GM18517 (cell line): ENCODE measurements at regions not wholly inside any gene's neighbourhood (a gene's known extent, or its start where the extent isn't known, plus 50 kb on each side); places are given as distances from the start of the nearest gene placed in this dataset.
A peak's percentile ranks its signal among the peaks of the same experiment; 100 is the strongest.

Source experiments
- ATAC-seq: cut with Tn5 transposase; IDR thresholded peaks from one replicate; pipeline ENCODE4 v1.9.1; 2021; ENCODE audit warnings: mild to moderate bottlenecking, moderate library complexity; ENCODE audit not compliant: unreplicated experiment

DNA sequence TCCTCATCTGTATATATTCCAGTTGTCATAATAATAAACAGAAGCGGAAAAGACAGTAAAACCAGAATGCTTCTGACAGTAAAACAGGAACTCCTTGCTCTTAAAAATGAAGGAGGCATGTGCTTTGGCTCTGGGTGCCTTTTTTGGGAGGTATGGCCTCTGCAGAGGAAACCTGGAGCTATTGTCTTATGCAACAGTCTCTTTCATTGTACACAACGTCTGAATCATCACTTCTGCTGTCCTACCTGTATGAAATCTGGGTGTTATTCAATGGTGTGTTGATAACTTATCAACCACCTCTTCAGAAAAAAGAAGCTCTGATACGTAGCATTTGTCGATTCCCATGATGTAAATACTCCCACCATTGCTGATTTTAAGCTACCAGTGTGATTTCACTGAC, 64.8 kb downstream of the CDCA7 start:
- no peak for ATAC-seq

DNA sequence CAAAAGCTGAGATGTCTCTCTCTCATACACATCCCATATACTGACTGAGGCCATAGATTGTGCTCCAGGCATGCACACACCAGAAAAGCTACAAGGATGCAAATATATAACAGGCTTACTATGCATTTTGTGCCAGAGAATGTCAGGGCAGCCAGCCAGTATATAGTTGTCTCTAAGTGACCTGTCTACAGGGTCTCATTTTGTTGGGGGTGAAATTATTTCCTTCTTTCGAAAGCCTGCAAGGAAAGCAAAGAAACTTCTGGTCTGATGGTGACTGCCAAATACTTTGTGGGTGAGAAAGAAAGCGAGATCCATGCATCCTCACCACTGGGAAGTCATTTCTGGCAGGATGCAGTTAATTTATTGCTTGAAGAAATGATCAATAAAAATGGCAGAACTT, 70.2 kb downstream of the CDCA7 start:
- no peak for ATAC-seq

DNA sequence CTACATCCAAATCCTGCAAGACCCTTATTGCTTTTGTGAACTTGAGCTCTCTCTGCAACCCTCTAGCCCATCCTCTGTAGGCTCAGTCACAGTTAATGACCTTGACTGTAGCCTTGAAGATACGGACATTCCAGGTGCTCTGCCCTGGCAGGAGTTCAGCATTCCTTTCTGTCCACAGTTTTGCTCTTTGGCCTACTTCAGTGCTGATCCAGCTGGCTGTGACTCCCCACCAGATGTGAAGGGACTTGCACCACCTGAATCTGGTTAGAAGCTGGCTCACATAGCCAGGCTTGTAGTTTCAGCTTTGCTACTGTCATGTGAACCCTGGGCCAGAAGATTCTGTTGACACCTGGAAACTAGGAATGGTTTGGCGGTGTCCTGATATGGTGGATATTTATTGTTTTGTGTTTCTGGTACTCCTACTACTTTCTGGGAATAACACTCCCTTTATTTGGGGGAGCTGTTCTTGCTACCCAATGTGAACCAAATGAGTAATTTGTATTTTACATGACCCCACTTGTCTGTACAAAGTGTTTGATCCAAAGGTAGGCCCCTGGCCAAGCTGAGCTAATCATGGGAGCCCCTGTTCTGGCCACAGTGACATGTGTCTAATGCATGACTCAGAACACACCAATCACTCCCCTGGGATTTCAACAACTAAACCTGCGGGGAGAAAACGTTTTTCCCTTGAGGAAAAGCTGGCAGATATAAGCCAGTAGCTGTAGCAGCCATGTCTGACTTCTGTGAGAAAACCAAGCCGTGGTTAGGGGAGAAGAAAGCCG, 73.4 kb downstream of the CDCA7 start:
- ATAC-seq = no peak

DNA sequence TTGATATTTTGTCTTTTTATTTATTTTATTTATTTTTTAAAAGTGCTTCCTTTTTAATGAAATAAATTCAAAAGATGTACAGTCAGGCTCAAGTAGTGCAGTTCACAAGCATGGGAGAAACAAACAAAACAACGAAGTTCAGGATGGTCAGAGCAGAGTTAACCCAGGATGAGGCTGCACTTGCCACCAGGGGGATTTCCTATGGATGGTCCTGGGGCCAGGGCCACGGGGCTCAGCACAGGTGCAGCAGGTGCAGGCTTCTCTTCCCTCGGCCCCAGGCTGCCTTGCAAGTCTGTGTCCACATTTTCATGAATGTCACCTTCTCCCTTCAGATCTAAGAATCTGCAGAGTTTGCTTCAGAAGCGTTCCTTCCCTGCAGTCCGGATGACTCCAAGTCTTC, 76.5 kb downstream of the CDCA7 start:
- no peak for ATAC-seq

DNA sequence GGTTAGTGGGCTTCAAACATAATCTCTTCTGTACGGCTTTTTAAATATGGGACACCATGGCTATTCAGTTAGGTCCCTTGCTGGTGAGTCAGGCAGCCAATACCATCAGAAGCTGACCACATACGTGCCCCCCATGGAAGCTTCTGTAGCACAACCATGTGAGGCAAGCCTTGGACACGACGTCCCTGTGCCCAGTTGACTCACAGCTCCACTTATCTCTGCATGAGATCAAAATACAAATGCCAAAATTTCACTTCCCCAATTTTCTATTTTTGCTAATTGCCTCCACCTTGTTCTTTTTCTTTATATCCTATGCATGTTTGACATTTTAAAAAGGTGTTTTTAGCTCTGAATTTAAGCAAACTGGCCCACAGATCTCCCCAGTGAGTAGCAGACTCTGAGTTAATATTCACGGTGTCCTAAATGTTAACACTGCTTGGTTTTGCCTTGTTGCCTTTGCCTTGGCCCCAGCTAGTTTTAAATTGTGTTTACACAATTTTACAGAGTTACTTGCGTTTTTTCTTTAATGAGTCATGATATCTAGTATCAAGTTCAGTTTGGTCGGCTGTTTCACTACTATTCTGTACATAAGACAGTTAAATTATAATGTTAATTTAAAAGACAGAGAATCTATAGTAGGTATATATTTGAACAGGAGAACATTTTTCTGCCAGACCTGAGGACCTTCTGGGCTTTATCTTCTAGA, 77.5 kb downstream of the CDCA7 start:
- no peak for ATAC-seq

DNA sequence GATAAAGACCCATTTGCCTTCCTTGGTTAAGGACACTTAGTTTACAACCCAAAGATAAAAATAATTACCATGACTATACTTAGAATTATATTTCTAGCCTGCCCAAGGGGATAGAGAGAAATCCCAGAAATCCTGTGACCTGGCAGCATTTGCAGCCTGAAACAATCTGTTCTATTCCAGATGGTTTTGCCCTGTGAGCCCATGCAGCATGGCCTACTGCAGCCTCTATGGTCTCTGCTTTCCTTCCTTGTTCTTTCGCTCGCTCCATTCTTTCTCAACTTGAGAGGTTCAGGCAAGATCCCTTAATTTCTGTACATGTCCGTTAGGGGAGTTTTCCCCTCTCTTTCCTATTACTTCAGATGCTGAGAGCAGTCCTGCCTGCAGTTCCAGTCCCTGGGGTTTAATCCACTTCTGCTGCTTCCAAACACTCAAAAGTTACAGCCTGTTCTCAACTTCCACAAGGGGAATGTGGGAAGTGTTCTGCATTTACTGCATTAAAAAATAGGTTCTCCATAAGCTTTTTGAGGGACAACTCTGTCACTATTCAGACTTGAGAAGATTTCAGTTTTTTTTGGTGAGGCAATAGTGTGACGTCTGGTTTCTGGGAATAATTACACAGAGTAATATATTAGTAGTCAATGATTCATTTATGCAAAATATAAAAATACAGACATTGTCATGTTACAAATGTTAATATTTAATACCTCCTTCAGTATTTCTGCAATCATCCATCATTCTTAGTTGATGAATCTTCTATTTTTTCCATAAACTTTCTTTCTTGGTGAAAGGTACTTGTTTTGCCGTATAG, 80.3 kb downstream of the CDCA7 start:
- ATAC-seq = no peak

DNA sequence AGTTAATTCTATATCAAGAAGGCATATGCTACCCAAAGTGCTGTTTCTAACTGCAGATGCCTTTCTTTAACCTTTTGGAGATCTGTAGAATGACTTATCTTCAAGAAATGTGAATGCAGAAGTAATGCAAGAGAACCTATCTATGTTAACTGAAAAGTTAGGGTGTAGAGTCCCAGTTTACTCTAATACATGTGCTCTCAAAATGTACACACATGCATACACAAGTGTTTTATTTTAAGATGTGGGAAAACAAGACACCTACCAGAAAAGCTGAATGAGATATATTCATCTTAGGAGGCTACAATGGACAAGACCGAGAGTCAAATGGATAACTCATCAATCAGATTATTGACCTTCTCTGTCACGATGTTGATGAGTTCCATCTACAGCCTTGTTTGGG, 80.9 kb downstream of the CDCA7 start:
- ATAC-seq = no peak

DNA sequence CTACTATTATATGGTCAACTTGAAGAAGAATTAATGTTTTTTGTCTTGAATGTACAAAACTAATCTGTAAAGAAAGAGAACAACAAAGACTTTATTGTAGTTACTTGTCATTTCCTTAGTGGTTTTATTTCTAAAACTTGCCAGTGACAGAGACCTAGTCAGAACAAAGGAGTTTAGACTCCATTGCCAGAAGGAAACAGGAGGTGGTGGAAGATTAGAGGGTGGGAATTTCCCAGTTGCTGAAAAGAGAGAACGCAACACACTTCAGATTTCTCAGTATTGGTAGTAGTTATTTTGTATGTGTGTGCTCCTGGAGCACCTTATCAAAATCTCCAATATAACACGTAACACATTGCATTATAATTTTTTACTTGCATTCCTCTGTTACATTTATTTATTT, 81.4 kb downstream of the CDCA7 start:
- no peak for ATAC-seq

DNA sequence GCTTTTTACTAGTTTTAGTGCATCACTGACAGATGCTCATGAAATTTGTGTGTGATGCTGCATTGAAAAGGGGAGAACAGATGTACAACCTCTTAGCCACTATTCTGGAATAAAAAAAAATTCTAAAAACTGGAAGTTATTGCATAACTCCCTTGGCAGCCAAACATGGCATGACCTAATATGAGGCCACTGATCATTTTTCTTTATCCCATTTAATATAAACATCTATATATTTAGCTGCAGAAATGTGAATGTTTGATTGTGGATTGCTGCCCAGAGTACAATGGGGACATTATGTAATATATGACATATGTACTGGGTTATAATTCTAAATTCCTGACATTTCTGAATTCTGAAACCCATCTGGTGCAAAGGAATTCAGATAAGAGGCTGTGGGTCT, 86.5 kb downstream of the CDCA7 start:
- ATAC-seq = no peak

DNA sequence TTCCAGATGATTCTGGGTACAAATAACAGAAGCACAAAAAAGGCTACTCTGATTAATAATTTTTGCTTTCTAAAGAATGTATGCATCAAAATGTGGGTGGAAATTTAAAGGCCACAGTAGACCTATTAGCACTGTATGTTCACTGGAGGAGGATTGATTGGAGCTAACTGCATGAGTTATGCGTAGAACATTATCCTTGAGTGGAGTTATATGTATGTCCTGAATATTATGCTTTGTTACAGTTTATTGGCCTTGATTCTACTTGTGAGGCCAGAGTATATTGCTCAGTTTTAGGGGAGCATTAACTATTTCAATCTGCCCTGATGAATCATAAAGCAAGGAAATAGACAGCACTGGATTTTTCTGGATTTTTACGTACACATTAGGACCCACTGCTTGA, 87.9 kb downstream of the CDCA7 start:
- ATAC-seq = no peak

DNA sequence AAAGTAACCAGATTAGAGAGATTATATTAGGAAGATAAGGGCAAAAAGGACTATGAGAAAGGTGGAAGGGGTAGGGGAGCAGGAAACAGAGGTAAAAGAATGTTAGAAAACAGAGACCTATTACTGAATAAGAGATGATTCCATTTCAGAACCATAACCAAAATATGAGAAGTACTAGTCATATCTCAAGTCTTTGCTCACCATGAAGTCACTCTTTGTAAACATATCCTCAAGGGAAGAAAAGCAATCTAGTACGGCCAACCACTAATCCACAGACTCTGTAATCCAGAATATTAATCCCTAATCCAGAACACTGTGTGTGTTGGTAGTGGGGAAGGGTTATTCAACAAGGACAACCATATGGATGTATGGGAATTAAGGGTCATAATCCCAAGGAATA, 92.0 kb downstream of the CDCA7 start:
- no peak for ATAC-seq

DNA sequence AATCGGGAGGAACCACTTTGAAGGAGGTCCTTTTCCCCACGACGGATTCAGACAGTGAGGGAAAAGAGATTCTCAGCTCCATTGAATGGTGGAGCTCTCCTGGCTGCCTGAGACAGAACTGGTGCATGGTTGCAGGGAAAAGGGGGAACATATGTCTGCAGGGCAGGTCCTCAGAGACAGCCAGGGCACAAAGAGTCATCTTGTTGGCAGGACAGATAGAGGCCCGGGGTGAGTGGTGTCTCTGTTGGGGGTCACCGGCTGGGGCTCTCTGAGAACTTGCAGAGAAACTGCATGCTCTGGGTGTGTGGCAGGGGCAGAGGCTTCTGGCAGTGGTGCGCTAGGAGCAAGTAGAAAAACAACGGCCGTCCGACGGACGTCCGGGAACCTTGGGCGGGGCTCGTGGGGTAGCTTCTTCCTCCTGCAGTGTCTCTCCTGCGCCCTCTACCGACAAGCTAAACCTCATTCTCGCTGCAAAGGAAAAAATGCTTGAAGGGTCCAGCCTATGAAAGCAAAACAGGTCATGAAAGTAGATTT, 94.3 kb downstream of the CDCA7 start:
- peak; percentile 73 for ATAC-seq

DNA sequence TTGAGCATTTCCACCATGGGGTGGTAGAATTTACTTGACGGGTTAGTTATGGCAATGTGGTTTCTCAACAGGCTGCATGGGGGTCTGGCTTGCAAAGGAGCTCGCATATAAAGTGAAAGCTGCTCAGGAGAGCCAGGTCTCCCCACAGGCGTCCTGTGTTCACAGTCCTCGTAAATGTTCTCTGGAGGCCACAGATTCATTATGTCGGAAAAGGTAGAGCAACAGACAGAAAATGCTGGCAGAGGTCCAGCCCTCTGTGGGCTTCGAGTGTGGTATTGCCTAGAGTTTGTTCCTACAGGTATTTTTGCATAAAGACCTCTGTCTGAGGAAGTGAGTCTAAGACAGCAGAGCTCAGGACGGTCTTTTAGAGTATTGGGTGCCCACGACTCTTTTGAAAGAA, 96.4 kb downstream of the CDCA7 start:
- ATAC-seq = no peak

DNA sequence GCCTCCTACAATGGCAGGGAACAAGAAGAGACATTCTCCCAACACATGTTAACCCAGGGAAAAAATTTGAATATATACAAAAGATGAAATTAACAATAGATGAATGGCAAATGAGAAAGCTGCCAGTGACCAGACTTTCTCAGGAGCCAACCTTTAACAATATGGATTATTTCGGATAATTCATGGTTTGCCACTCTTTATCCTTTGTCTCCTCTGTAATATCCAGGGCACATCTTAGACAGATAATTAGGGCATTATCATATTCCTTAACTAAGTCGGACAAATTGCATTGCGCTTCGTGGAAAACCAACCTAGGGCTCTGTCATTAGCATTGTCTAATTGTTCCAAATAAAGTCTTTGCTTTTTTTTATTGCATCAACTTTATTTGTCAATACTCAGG, 97.3 kb downstream of the CDCA7 start:
- ATAC-seq = no peak

DNA sequence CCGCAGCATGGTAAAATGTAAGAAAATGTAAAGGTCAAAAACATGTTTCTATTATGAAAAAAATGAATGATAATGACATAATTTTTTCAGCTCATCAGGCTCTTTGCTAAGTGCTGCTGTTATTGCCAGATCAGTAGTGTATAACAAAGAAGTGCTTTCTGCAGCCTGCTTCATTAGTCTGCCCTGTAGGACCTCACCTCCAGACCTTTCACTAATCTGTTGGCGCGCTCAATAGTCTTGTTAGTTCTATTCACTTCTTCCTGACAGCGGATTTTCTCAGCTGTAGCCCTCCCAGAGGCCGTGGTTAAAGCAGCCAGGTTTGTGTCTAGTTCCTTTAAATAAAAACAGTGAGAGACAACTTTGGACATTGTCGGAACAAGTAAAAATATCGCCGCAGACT, 97.7 kb downstream of the CDCA7 start:
- no peak for ATAC-seq

DNA sequence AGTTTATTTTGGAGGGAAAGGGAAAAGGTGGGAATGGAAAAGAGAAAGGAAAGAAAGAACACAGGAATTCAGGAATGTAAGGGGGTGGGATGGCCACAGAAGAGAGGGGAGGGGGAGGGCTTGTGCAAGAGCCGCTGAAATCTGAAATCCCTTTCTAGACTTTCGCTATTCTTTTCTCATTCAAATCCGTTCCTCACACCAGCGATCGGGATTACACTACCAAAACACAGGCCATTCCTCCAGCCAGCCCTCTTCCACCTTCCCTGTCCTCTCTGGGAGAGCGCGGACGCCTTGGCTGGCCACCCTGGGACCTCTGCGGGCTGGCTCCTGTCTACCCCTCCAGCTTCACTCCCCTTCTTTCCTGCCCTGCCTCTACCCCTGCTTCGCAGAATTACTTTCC, 102.3 kb downstream of the CDCA7 start:
- ATAC-seq = no peak

DNA sequence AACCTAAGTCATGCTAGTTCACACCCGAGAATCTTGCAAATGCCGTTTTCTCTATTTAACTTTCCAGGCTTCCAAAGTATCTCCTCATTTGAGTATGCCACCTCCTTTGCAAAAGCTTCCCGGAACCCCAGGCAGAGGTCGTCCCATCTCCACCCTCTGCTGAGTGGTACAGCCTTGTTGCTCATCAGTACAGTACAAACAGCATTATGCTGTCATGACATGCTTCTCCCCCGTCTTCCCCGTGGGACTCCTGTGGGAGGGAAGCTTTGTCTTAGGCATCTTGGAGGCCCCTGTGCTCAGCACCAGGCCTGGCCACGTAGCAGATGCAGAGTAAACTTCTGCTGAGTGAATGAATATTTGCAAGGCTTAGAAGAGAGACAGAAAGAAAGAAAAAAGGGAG, 102.7 kb downstream of the CDCA7 start:
- no peak for ATAC-seq

DNA sequence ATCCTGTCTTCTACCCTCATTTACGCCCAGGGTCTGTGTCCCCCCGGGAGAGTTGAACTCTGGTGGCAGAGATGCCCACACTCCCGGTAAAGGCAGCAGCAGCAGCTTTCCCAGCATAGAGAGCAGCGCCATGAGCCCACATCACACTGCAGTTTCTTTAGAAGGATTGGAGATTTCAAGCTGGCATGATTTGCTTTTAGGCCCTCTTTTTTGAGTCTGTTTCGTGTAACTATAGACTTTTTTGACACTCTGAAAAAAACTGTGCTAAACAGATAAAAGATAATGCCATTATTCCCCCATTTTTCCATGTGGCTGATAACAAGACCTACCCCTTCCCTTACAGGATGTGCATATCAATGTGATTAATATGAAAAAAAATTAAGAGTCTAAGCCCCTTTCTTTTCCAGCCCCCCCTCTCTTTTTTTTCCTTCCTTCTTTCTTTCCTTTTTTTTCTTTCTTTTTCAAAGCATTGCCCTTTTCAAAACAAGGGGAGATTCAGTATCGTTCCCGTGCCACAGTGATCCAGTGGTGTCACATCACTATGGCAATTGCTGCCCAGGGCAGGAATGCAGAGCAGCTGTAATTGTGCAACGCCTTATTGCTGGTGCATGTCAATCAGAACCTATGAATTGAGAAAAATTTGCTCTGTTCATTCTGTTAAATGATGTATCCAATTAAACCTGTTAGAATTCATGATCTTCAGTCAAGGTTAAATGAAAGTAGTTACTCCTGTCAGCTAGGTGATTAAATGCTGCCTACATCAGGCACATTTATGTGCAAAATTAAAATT, 104.5 kb downstream of the CDCA7 start:
- no peak for ATAC-seq

DNA sequence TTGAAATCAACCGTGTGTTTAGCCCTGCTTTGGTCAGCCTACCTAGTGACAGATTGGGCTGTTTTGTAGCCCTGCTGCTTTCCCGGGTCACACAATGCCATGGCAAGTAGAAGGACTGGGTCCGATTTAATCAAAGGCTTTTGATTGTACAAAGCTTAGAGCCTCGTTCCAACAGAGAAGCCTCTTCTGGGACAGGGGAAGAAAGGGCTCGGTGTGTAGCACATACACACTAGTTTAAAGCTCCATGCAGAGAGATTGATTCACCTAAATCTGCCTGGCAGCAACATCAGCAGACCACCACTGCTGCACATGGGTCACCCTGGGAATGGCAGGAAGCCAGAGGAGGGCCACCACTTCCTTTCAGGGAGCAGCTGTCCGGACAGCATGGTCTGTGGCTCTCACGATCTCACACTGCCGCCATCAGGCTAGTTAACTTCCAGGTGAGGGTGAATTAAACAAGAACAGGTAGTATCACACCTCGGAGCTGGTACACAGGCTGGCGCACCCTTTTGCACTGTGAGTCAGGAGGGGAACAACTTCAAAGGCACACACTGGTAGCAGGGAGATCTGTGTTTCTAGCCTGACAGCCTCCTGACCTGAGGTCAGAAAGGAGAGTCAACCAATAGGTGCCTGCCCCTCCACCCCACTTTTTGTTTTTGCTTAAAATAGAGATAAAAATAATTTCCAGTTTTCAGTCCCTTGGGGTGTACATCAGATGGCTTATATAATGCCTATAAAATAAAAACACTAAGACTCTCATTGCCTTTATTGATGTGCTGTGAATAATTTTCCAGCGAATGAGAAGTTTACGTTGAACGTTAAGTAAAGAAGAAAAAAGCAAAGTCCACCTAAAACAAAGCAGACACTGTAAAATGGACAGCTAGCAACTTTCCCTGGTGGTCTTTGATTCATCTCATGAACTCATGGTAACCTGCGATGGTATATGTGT, 108.5 kb downstream of the CDCA7 start:
- no peak for ATAC-seq

DNA sequence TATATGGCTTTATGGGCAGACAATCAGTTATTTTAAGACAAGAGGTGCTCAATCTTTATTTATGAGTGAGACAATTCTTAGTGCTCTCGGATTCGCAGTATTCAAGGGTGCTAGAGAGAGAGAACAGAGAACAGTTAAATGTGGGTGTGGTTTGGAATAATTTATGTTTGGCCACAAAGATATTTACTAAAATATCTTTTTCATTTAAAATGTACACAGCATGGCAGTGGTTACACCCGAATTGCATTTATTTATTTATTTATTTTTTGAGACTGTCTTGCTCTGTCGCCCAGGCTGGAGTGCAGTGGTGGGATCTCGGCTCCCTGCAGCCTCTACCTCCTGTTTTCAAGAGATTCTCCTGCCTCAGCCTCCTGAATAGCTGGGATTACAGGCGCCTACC, 109.2 kb downstream of the CDCA7 start:
- no peak for ATAC-seq
